ENCODE measurements at regions not wholly inside any gene's neighbourhood (a gene's known extent, or its start where the extent isn't known, plus 50 kb on each side); places are given as distances from the start of the nearest gene placed in this dataset.

GRCh38 chr7:9082203-9082602, 648.8 kb downstream of the NXPH1 start:
- no peak for DNase-seq (ENCODE audit: low read depth)
- TF ChIP-seq CTCF (conservative IDR thresholded peaks at IDR 0.05; ENCODE audit: control insufficient read depth, insufficient read depth, low read depth, low read length) = no peak
- H3K4me3 ChIP-seq (ENCODE audit: control insufficient read depth, low read depth, low read length) = no peak overlapping the region

- no peak for TF ChIP-seq CTCF (conservative IDR thresholded peaks at IDR 0.05; ENCODE audit: control insufficient read depth, insufficient read depth, low read depth, low read length)
- DNase-seq (ENCODE audit: low read depth) = no peak
- H3K4me3 ChIP-seq (ENCODE audit: control insufficient read depth, low read depth, low read length) = no peak overlapping the region
Observed at GRCh38 chr7:9083837-9084236, 650.4 kb downstream of the NXPH1 start.

- no peak for DNase-seq (ENCODE audit: low read depth)
Observed at GRCh38 chr7:9091282-9091681, 657.9 kb downstream of the NXPH1 start.

GRCh38 chr7:9097565-9098060, 664.2 kb downstream of the NXPH1 start:
- no peak for DNase-seq (ENCODE audit: low read depth)
- no peak for TF ChIP-seq CTCF (conservative IDR thresholded peaks at IDR 0.05; ENCODE audit: control insufficient read depth, insufficient read depth, low read depth, low read length)
- H3K4me3 ChIP-seq (ENCODE audit: control insufficient read depth, low read depth, low read length) = no peak overlapping the region

More at GRCh38 chr7:9091282-9091681, 657.9 kb downstream of the NXPH1 start:
- H3K4me3 ChIP-seq (ENCODE audit: control insufficient read depth, low read depth, low read length) = no peak overlapping the region
- TF ChIP-seq CTCF (conservative IDR thresholded peaks at IDR 0.05; ENCODE audit: control insufficient read depth, insufficient read depth, low read depth, low read length) = no peak

GRCh38 chr7:9100289-9100688, 666.9 kb downstream of the NXPH1 start:
- no peak for DNase-seq (ENCODE audit: low read depth)
- no peak for TF ChIP-seq CTCF (conservative IDR thresholded peaks at IDR 0.05; ENCODE audit: control insufficient read depth, insufficient read depth, low read depth, low read length)
- no peak overlapping the region for H3K4me3 ChIP-seq (ENCODE audit: control insufficient read depth, low read depth, low read length)

GRCh38 chr7:9102846-9103245, 669.4 kb downstream of the NXPH1 start:
- no peak overlapping the region for H3K4me3 ChIP-seq (ENCODE audit: control insufficient read depth, low read depth, low read length)
- DNase-seq (ENCODE audit: low read depth) = no peak
- no peak for TF ChIP-seq CTCF (conservative IDR thresholded peaks at IDR 0.05; ENCODE audit: control insufficient read depth, insufficient read depth, low read depth, low read length)

- no peak for DNase-seq (ENCODE audit: low read depth)
- H3K4me3 ChIP-seq (ENCODE audit: control insufficient read depth, low read depth, low read length) = no peak overlapping the region
- TF ChIP-seq CTCF (conservative IDR thresholded peaks at IDR 0.05; ENCODE audit: control insufficient read depth, insufficient read depth, low read depth, low read length) = no peak
Observed at GRCh38 chr7:9106747-9107146, 673.3 kb downstream of the NXPH1 start.

Data from fibroblast of mammary gland (primary cell).